Fibroblast of lung (primary cell): ENCODE measurements at regions not wholly inside any gene's neighbourhood (a gene's known extent, or its start where the extent isn't known, plus 50 kb on each side); places are given as distances from the start of the nearest gene placed in this dataset.

Experiments
- DNase-seq, 2 donors: peaks; one replicate each; pipeline versions ENCODE4 v3.0.0 to v3.0.0-alpha.2; 2010; ENCODE audit warnings: low read depth in 2 of 2
- H2AFZ ChIP-seq: 2 replicates; pipeline ENCODE4 v1.5.1; 2012; ENCODE audit warnings: low read length, control low read depth, inconsistent platforms
- H3K27ac ChIP-seq: 2 replicates; pipeline ENCODE4 v1.5.1; 2011; ENCODE audit warnings: low read length, control low read depth; ENCODE audit not compliant: insufficient read depth
- H3K27me3 ChIP-seq: 2 replicates; pipeline ENCODE4 v1.5.1; 2011; ENCODE audit warnings: mild to moderate bottlenecking, low read length; ENCODE audit not compliant: control insufficient read depth, insufficient read depth
- H3K36me3 ChIP-seq: 2 replicates; pipeline ENCODE4 v1.5.1; 2011; ENCODE audit warnings: low read length; ENCODE audit not compliant: control insufficient read depth, insufficient read depth
- H3K4me1 ChIP-seq: 2 replicates; pipeline ENCODE4 v1.5.1; 2011; ENCODE audit warnings: low read length; ENCODE audit not compliant: control insufficient read depth, insufficient read depth; ENCODE audit errors: extremely low read depth
- H3K4me2 ChIP-seq: 2 replicates; pipeline ENCODE4 v1.5.1; 2011; ENCODE audit warnings: low read length, control low read depth; ENCODE audit not compliant: insufficient read depth; ENCODE audit errors: extremely low read depth
- H3K4me3 ChIP-seq, 4 experiments: fragments of 200-600 bp in 1 of 4; sonication (generic) in 1 of 4; replicated peaks in 1 of 4; 2 replicates each; pipeline ENCODE4 v1.5.1; 2011 to 2016; ENCODE audit warnings: low read length in 4 of 4, low read depth in 3 of 4, mild to moderate bottlenecking in 3 of 4, control low read depth in 2 of 4, inconsistent platforms in 1 of 4, mixed read lengths in 1 of 4; ENCODE audit not compliant: insufficient read depth in 1 of 4; ENCODE audit errors: control extremely low read depth in 1 of 4
- H3K79me2 ChIP-seq: 2 replicates; pipeline ENCODE4 v1.5.1; 2012; ENCODE audit warnings: mild to moderate bottlenecking, low read length, inconsistent platforms; ENCODE audit not compliant: control insufficient read depth, insufficient read depth
- H3K9ac ChIP-seq: 2 replicates; pipeline ENCODE4 v1.5.1; 2011; ENCODE audit warnings: mild to moderate bottlenecking, low read length, control low read depth; ENCODE audit not compliant: insufficient read depth
- H3K9me3 ChIP-seq: 2 replicates; pipeline ENCODE4 v1.5.1; 2012; ENCODE audit warnings: low read depth, low read length; ENCODE audit not compliant: control insufficient read depth, insufficient read depth
- H4K20me1 ChIP-seq: 2 replicates; pipeline ENCODE4 v1.5.1; 2011; ENCODE audit warnings: low read length; ENCODE audit not compliant: control insufficient read depth, insufficient read depth; ENCODE audit errors: extremely low read depth
- EZH2 ChIP-seq: IDR thresholded peaks from 2 replicates; pipeline ENCODE4 v1.5.1; 2012; ENCODE audit warnings: low read length, control low read depth, mild to moderate bottlenecking; ENCODE audit errors: missing control alignments
- TF ChIP-seq, protein P1 (sequence below), 2 donors: IDR thresholded peaks in 1 of 2; conservative IDR thresholded peaks in 1 of 2; 1 replicate in 1 of 2; 2 replicates in 1 of 2; pipeline ENCODE4 v1.5.1; 2011 to 2012; ENCODE audit warnings: low read length in 2 of 2, control low read depth in 1 of 2, inconsistent platforms in 1 of 2, low read depth in 1 of 2, mild to moderate bottlenecking in 1 of 2

DNA sequence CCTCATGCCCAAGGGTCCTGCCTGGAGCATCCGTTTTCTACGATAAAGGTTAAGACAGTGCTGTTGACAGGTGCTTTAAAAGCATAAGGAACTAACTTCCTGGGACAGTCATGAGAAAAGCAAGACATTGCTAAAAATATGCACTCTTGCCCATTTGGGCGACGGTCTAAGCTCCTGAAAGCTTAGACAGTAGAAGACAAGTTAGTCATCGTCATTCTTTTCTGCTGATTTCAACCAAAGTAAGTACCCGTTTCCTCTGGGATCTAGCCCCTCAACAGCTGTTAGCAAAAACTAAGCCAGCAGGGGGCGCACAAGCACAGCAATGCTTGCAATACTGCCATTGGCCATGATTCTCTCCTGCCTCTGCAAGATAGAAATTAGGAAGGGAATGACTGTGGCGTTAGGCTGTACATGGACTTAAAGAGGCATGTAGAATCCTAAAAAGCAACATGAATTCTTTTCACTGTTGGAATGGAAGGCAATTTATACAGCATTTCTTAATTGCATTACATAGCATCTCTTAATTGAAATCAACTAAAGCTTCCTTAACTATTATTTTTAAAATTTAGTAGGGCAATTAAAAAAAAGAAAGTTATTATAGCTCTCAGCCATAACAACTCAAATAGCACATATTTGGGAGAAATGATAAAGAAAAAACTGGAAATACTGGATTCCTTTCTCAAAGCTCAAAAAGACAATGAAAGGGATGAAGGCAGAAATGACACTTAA is 147.8 kb upstream of the RALGAPA2 start:
- no peaks in the 10 kb centered on the region for H3K79me2 ChIP-seq
- no peaks in the 10 kb centered on the region for H3K4me1 ChIP-seq
- H4K20me1 ChIP-seq: no peaks in the 10 kb centered on the region
- H3K36me3 ChIP-seq: no peaks in the 10 kb centered on the region
- TF ChIP-seq, protein P1, sequence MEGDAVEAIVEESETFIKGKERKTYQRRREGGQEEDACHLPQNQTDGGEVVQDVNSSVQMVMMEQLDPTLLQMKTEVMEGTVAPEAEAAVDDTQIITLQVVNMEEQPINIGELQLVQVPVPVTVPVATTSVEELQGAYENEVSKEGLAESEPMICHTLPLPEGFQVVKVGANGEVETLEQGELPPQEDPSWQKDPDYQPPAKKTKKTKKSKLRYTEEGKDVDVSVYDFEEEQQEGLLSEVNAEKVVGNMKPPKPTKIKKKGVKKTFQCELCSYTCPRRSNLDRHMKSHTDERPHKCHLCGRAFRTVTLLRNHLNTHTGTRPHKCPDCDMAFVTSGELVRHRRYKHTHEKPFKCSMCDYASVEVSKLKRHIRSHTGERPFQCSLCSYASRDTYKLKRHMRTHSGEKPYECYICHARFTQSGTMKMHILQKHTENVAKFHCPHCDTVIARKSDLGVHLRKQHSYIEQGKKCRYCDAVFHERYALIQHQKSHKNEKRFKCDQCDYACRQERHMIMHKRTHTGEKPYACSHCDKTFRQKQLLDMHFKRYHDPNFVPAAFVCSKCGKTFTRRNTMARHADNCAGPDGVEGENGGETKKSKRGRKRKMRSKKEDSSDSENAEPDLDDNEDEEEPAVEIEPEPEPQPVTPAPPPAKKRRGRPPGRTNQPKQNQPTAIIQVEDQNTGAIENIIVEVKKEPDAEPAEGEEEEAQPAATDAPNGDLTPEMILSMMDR (conservative IDR thresholded peaks at IDR 0.05 in 1 of 2, IDR thresholded peaks at IDR 0.05 in 1 of 2; ENCODE audit: low read depth in 1 of 2, low read length in 2 of 2): peak; percentile 89
- no peak for TF ChIP-seq EZH2
- H2AFZ ChIP-seq: no peak overlapping the region
- peak; percentile 65 to 77 for DNase-seq
- H3K9me3 ChIP-seq: no peaks in the 10 kb centered on the region
- no peak overlapping the region for H3K4me3 ChIP-seq
- H3K9ac ChIP-seq: no peak overlapping the region
- no peaks in the 10 kb centered on the region for H3K27me3 ChIP-seq
- no peak overlapping the region for H3K4me2 ChIP-seq
- no peak overlapping the region for H3K27ac ChIP-seq

DNA sequence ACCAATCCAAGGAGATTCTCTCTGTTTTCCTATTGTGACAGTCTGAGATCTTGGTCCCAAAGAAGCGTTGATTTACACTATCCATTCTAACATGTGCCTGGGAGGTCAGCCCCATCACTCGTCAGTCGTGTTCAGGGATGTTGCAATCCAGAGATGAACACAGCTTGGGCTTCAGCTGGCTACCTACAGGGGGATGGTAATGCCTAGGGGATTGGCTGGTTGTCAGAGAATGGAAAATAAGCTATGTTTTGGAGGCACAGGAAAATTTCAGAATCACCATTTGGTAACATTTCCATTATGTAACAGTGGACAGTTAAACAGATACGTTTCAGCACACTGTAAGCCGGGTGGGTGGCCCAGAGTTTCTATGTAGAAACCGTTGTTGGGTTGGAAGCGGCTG is 147.1 kb upstream of the RALGAPA2 start:
- no peaks in the 10 kb centered on the region for H3K27me3 ChIP-seq
- no peaks in the 10 kb centered on the region for H3K79me2 ChIP-seq
- no peak overlapping the region for H3K4me2 ChIP-seq
- no peak overlapping the region for H2AFZ ChIP-seq
- no peaks in the 10 kb centered on the region for H3K36me3 ChIP-seq
- no peaks in the 10 kb centered on the region for H4K20me1 ChIP-seq
- no peak overlapping the region for H3K4me3 ChIP-seq
- H3K4me1 ChIP-seq: no peaks in the 10 kb centered on the region
- no peak overlapping the region for H3K9ac ChIP-seq
- TF ChIP-seq, protein P1 (conservative IDR thresholded peaks at IDR 0.05 in 1 of 2, IDR thresholded peaks at IDR 0.05 in 1 of 2; ENCODE audit: low read depth in 1 of 2, low read length in 2 of 2): no peak
- no peaks in the 10 kb centered on the region for H3K9me3 ChIP-seq
- DNase-seq: no peak
- H3K27ac ChIP-seq: no peak overlapping the region

DNA sequence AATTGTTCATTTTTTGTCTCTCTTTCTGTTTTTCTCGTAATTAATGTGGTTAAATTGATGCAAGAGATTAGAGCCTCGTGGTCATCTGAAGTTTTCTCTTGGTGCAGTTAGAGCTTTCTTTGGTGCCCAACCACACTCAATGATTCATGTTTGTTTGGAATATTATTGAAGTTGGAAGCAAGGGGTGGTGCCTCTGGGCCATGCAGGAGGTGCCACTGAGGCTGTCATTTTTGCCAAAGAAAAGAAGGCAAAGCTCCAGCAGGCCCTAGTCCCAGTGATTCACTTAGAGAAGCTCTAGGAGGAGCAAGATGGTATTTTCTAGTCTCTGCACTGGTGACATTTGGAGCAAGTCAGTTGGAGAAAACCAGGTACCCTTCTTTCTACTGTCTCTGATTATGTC is 144.5 kb upstream of the RALGAPA2 start:
- Histone ChIP-seq H3K27ac (no peak overlapping the region), H3K4me1 (no peaks in the 10 kb centered on the region), H3K36me3 (no peaks in the 10 kb centered on the region), H3K4me3 (no peak overlapping the region), H3K79me2 (no peaks in the 10 kb centered on the region), H4K20me1 (no peaks in the 10 kb centered on the region), H2AFZ (no peak overlapping the region), H3K9ac (no peak overlapping the region), H3K4me2 (no peak overlapping the region), H3K27me3 (no peaks in the 10 kb centered on the region), H3K9me3 (no peaks in the 10 kb centered on the region)
- DNase-seq: no peak
- no peak for TF ChIP-seq EZH2
- TF ChIP-seq, protein P1 (conservative IDR thresholded peaks at IDR 0.05 in 1 of 2, IDR thresholded peaks at IDR 0.05 in 1 of 2; ENCODE audit: low read depth in 1 of 2, low read length in 2 of 2): no peak
